ENCODE measurements at regions not wholly inside any gene's neighbourhood (a gene's known extent, or its start where the extent isn't known, plus 50 kb on each side); places are given as distances from the start of the nearest gene placed in this dataset.

- no peak for TF ChIP-seq CTCF (IDR thresholded peaks at IDR 0.05; ENCODE audit: insufficient read depth, low read depth, low read length, missing control alignments)
- no peak for DNase-seq (ENCODE audit: low read depth)
- H3K4me3 ChIP-seq (ENCODE audit: low read length) = no peak overlapping the region
These were observed 298.6 kb upstream of the FAM98A start for GRCh38 chr2:33897741-33898140.

DNA sequence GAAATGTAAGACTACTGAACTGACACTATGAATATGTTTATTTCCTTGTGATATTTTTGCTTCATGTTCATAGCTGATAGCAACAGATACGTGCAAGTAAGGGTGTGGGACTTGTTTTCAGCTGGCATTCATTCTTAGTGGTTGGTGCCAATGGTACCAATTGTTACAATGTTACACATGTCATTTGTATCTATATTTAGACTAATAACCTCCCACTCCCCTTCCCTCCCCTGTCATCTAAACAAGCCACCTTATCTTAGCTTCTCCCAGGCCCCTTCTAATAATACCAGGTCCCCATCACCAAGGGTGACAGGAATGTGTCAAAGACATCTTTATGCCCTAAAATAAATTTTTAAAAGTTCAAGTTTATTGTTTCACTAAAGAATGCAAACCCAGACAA is 294.7 kb upstream of the FAM98A start:
- H3K4me3 ChIP-seq (ENCODE audit: low read length) = no peak overlapping the region
- no peak for DNase-seq (ENCODE audit: low read depth)
- no peak for TF ChIP-seq CTCF (IDR thresholded peaks at IDR 0.05; ENCODE audit: insufficient read depth, low read depth, low read length, missing control alignments)

GRCh38 chr2:33891616-33892015 is 292.5 kb upstream of the FAM98A start:
- DNase-seq (ENCODE audit: low read depth) = no peak
- H3K4me3 ChIP-seq (ENCODE audit: low read length) = no peak overlapping the region
- no peak for TF ChIP-seq CTCF (IDR thresholded peaks at IDR 0.05; ENCODE audit: insufficient read depth, low read depth, low read length, missing control alignments)

- no peak for TF ChIP-seq CTCF (IDR thresholded peaks at IDR 0.05; ENCODE audit: insufficient read depth, low read depth, low read length, missing control alignments)
- DNase-seq (ENCODE audit: low read depth) = no peak
- H3K4me3 ChIP-seq (ENCODE audit: low read length) = no peak overlapping the region
These were observed 291.6 kb upstream of the FAM98A start for GRCh38 chr2:33890686-33891085.

DNA sequence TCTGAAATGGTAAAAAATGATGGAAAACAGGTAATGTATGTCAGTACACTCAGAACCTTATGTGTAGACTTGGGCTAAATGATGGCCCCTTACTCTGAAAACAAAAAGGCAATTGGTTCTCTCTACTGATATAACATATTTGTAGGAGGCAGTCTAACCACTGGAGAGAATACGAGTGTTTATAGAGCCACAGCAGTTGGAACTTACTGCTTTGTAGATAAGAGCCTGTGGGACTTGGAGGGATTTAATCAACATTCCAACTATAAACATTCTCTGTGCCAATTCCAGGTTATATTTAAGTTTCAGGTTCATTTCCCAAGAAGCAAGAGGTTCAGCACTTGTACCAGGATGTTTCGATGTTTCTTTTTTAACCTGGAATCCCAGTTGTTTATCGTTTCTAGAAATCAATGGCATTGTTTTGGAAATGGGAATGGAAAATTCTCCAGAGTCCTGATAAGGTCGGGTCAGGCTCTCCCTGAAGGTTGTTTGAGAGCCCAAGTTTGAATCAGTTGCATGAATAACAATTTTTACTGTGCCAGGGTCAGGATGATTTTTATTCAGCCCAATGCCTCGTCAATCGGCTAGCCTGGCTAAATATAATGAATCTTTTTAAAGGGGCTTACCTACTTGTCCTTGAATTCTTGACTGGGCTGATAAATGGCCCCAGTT is 278.4 kb upstream of the FAM98A start:
- DNase-seq (ENCODE audit: low read depth) = no peak
- no peak for TF ChIP-seq CTCF (IDR thresholded peaks at IDR 0.05; ENCODE audit: insufficient read depth, low read depth, low read length, missing control alignments)
- no peak overlapping the region for H3K4me3 ChIP-seq (ENCODE audit: low read length)

GRCh38 chr2:33873076-33873605 is 274.0 kb upstream of the FAM98A start:
- no peak overlapping the region for H3K4me3 ChIP-seq (ENCODE audit: low read length)
- DNase-seq (ENCODE audit: low read depth) = no peak
- no peak for TF ChIP-seq CTCF (IDR thresholded peaks at IDR 0.05; ENCODE audit: insufficient read depth, low read depth, low read length, missing control alignments)
